Endothelial cell of umbilical vein (primary cell): ENCODE measurements at regions not wholly inside any gene's neighbourhood (a gene's known extent, or its start where the extent isn't known, plus 50 kb on each side); places are given as distances from the start of the nearest gene placed in this dataset.

Experiments used
- FOS ChIP-seq: IDR thresholded peaks from 2 replicates; pipeline ENCODE4 v1.6.1; 2011; ENCODE audit warnings: mild to moderate bottlenecking, low read length, moderate library complexity, borderline replicate concordance; ENCODE audit not compliant: insufficient read depth
- MYC ChIP-seq: IDR thresholded peaks from one replicate; pipeline ENCODE4 v1.6.1; 2011; ENCODE audit warnings: mild to moderate bottlenecking, low read depth, low read length
- POLR2A ChIP-seq: IDR thresholded peaks from 2 replicates; pipeline ENCODE4 v1.6.1; 2012; ENCODE audit warnings: low read depth, mild to moderate bottlenecking, control low read depth, low read length
- POLR2AphosphoS5 ChIP-seq: IDR thresholded peaks from 2 replicates; pipeline ENCODE4 v1.6.1; 2012; ENCODE audit warnings: low read depth, mild to moderate bottlenecking, control low read depth, low read length, moderate library complexity; ENCODE audit not compliant: insufficient read depth
- TF ChIP-seq, protein P1 (sequence below), 2 donors: IDR thresholded peaks; 1 replicate in 1 of 2; 2 replicates in 1 of 2; pipeline ENCODE4 v1.5.1; 2011; ENCODE audit warnings: low read length in 2 of 2, mild to moderate bottlenecking in 2 of 2, moderate library complexity in 2 of 2, control low read depth in 1 of 2, inconsistent platforms in 1 of 2, low read depth in 1 of 2; ENCODE audit not compliant: insufficient read depth in 1 of 2; ENCODE audit errors: extremely low read depth in 1 of 2

DNA sequence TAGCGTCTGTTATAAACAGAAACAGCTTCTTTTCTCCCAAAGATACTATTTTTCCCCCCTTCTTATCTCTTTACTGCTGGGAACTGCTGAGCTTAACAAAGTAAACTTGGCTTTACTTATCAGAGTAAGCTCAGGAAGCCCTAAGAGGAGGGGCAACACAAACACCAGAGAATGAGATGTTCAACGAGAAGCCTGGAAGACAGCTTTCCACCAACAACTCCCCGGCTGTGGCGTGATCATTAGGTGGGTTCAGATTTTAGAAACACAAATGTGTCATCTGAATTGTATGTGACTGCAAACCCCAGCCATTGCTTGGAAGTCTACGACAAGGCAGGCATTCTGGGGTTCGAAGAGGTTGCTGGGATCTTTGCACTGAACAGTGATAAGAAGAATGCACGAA is 181.2 kb upstream of the ESRRG start:
- no peak for TF ChIP-seq POLR2A
- no peak for TF ChIP-seq POLR2AphosphoS5
- TF ChIP-seq, protein P1, sequence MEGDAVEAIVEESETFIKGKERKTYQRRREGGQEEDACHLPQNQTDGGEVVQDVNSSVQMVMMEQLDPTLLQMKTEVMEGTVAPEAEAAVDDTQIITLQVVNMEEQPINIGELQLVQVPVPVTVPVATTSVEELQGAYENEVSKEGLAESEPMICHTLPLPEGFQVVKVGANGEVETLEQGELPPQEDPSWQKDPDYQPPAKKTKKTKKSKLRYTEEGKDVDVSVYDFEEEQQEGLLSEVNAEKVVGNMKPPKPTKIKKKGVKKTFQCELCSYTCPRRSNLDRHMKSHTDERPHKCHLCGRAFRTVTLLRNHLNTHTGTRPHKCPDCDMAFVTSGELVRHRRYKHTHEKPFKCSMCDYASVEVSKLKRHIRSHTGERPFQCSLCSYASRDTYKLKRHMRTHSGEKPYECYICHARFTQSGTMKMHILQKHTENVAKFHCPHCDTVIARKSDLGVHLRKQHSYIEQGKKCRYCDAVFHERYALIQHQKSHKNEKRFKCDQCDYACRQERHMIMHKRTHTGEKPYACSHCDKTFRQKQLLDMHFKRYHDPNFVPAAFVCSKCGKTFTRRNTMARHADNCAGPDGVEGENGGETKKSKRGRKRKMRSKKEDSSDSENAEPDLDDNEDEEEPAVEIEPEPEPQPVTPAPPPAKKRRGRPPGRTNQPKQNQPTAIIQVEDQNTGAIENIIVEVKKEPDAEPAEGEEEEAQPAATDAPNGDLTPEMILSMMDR (IDR thresholded peaks at IDR 0.05; ENCODE audit: extremely low read depth in 1 of 2, insufficient read depth in 1 of 2, low read depth in 1 of 2, low read length in 2 of 2) = no peak
- no peak for TF ChIP-seq FOS
- TF ChIP-seq MYC = no peak
